ENCODE measurements at regions not wholly inside any gene's neighbourhood (a gene's known extent, or its start where the extent isn't known, plus 50 kb on each side); places are given as distances from the start of the nearest gene placed in this dataset.
A peak's percentile ranks its signal among the peaks of the same experiment; 100 is the strongest.
"Not testable (repeated sequence)": the region's sequence is repeated elsewhere in the genome, so short reads cannot be mapped to it uniquely, and the experiment has no call there.

DNA sequence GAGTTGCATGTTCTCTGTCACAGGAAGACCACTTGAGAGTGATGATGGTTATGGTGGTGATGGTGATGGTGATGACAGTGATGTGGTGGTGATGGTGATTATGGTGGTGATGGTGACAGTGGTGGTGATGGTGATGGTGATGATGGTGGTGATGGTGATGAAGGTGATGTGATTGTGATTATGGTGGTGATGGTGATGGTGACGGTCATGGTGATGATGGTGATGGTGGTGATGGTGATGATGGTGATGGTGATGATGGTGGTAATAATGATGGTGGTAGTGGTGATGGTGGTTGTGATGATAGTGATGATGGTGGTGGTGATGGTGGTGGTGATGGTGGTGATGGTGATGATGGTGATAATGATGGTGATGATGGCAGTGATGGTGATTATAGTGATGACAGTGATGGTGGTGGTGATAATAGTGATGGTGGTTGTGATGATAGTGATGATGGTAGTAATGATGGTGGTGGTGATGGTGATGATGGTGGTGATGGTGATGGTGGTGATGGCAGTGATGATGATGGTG, 93.7 kb downstream of the ASB1 start:
- DNase-seq (ENCODE audit: low read depth) = no peak

DNA sequence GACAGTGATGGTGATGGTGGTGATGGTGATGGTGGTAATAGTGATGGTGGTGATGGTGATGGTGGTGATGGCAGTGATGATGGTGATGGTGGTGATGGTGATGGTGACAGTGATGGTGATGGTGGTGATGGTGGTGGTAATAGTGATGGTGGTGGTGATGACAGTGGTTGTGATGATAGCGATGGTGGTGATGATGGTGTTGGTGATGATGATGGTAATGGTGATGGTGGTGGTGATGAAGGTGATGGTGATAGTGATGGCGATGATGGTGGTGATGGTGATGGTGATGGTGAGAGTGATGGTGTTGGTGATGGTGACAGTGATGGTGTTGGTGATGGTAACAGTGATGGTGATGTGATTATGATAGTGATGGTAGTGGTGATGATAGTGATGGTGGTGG, 94.3 kb downstream of the ASB1 start:
- no peak for DNase-seq (ENCODE audit: low read depth)

DNA sequence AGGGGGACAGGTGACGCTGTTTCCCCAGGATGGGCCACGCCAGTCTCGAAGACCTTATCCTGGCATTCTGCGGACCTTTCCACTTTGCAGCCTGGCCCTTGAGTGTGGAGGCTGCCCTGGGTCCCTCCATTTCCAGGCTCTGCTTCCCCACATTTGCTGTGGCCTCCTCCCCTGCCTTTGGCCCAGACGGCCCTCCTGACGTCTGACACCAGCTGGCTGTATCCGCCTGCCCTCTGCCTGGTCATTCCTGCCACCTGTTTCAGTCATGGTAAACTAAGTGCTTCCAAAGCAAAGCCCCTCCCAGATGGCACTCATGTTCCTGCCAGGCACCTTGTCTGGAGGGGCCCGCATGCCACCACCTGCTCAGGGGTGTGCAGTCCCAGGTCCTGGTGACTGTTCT, 95.1 kb downstream of the ASB1 start:
- peak; percentile 79 for DNase-seq (ENCODE audit: low read depth)

DNA sequence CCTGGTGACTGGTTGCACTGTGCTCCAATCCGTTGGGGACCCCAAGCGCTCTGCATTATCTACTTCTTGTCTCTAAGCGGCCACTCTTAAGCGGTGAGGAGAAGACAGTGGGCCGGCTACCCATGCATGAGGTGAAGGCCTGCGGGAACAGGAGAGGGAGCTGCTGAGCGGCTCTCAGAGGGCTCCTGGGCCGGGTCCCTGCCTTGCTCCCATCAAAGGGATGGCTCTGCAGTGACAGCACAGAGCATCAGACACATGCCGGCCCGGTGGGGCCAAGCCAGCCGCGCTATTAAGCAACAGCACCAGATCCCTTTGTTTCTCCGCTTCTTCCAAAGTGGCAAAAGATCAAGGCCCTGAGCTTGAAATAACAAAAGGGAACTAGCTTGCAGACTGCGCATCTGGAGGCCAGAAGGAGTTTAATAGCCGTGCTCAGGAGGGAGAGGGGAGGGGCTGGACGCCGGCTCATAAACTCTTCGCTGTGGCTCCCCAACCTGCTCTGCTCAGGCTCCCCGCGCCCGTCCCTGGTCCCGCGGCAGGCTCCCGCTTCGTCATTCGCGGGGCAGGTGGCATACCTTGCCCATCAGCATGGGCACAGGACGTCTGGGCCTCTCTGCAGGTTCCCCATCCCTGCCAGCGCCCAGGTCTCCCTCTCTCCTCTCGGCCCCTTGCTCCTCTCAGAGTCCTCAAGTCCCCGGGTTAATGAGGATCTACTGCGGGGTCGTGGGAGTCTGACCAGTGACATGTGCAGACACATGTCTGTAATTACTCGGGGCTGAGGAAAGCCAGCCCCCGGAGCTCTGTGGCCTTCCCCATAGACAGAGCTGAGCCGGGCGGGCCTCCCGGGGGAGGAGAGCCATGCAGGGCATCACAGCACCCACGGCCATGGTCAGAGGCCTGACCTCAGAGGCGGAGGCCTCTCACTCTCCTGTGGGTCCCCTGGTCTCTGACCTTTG, 96.7 kb downstream of the ASB1 start:
- DNase-seq (ENCODE audit: low read depth) = no peak

DNA sequence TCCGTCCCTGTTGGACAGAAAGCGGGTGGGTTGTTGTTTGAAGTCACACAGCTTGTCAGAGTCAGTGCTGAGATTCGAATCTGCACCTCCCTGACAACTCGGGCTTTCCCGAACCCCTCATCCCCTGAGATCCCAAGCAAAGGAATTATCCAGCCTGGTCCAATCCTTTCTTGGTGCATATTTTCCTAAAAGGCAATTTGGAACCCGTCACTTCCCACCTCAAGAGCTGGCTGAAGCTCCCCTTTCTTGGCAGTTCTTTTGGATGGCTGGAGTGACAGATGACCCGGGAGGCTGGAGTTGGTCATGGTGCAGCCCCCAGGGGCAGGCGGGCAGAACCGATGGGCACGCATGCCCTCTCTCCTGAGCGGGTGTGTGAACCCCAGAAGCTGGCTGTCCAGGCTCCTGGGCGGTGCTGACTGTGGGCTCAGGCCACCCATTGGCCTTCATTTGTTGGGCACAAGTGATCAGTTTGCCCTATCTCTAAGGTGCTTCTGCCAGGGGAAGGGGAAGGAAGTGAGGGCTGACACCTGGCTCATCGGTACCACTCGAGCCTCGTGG, 97.8 kb downstream of the ASB1 start:
- DNase-seq (ENCODE audit: low read depth) = no peak

DNA sequence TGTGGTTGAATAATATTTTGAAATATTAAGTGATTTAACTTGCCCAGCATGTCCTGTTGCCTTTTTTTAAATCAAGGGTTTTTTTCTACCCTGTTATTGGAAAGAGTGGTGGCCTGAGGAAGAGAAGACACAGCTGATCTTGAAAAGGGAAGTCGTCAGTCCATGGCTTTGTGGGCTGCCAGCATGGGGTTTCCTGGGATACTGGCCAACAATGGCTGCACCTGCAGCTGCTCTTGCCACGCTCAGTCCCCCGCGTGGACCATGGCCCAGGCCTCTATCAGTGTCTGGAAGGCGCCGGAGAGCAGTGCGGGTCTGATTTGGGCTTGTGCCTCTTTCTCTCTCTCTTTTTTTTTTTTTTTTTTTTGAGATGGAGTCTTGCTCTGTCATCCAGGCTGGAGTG, 99.3 kb downstream of the ASB1 start:
- DNase-seq (ENCODE audit: low read depth) = peak; percentile 86

DNA sequence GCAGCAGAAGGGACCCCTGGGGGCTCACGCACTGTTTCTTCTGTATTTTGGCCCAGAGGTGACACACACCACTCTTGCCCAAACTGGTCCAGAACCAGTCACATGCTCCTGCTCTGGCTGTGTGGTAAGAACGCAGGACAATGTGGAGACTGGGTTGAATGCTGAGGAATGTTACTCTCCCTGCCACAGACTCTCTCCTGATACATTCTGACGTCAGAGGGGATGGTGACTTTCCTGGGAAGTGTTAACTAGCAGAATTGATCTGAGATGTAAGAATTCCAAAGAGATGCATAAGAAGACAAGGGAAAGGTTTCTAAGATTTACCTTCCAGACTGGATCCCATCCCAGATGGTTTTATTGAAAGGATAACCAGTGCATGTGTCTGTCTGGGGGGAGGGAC, 100.8 kb downstream of the ASB1 start:
- DNase-seq (ENCODE audit: low read depth) = no peak

DNA sequence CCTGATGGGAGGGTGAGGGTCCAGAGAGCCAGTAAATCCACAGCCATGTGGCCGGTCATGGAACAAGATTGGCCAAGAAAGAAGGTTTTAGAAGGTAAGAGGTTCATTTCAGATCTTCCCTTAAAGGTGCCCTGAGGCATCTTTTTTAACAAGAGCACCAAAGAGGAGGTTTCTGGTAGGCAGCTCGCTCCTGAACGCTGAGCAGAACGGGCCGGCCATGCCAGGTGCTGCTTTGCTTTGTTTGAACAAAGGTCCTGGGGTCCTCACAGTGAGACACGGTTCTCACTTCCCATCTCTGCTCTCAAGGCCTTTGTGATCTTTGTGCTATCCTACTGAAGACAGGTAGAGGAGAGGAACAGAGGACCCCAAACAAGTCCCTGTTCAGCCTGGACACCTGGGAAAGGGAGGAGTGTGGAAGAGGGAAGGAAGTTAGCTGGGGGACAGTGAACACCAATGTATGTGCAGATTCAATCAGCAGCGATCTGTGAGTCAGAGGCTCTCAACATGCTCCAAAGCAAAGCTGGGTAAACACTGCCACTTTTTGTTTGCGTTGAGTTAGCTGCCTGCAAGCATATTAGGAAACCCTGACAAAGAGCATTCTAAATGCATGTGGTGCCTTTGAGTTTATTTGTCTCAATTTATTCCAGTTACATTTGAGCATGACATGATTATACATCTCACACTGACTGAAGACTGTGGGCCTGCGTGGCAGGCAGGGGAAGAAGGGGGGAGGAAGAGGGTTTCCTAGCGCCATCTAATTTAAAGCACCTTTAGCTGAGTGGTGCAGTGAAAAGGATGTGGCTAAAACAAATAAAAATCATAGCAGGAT, 102.4 kb downstream of the ASB1 start:
- DNase-seq (ENCODE audit: low read depth) = no peak

DNA sequence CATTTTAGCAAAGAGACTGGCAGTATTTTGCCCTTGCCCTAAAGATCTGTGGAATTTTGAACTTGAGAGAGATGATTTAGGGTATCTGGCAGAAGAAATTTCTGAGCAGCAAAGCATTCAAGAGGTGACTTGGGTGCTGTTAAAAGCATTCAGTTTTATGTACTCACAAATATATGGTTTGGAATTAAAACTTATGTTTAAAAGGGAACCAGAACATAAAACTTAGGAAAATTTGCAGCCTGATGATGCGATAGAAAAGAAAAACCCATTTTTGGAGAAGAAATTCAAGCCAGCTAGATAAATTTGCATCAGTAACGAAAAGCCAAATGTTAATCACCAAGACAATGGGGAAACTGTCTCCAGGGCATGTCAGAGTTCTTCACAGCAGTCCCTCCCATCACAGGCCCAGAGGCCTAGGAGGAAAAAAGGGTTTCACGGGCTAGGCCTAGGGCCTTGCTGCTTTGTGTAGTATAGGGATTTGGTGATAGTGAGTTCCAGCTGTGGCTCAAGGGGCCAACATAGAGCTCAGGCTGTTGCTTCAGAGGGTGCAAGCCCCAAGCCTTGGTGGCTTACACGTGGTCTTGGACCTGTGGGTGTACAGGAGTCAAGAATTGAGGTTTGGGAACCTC, 104.4 kb downstream of the ASB1 start:
- not testable (repeated sequence) for DNase-seq (ENCODE audit: low read depth)

DNA sequence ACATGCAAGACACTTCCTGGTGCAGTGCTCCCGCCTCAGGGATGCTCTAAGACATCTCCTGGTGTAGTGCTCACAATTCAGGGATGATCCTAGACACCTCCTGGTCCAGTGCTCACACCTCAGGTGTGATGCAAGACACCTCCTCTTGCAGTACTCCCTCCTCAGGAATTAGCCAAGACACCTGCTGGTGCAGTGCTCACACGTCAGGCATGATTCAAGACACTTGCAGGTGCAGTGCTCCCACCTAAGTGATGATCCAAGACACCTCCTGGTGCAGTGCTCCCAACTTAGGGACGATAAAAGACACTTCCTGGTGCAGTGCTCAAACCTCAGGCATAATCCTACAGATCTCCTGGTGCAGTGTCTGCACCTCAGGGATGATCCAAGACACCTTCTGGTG, 117.0 kb downstream of the ASB1 start:
- DNase-seq (ENCODE audit: low read depth) = not testable (repeated sequence)

DNA sequence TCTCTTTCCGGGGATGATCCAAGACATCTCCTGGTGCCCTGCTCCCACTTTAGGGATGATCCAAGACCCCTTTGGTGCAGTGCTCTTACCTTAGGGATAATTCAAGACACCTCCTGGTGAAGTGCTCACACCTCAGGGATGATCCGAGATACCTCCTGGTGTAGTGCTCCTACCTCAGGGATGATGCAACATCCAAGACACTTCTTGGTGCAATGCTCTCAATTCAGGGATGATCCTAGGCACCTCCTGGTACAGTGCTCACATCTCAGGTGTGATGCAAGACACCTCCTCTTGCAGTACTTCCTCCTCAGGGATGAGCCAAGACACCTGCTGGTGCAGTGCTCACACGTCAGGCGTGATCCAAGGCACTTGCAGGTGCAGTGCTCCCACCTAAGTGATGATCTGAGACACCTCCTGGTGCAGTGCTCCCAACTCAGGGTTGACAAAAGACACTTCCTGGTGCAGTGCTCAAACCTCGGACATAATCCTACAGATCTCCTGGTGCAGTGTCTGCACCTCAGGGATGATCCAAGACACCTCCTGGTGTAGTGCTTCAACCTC, 122.3 kb downstream of the ASB1 start:
- DNase-seq (ENCODE audit: low read depth) = no peak

DNA sequence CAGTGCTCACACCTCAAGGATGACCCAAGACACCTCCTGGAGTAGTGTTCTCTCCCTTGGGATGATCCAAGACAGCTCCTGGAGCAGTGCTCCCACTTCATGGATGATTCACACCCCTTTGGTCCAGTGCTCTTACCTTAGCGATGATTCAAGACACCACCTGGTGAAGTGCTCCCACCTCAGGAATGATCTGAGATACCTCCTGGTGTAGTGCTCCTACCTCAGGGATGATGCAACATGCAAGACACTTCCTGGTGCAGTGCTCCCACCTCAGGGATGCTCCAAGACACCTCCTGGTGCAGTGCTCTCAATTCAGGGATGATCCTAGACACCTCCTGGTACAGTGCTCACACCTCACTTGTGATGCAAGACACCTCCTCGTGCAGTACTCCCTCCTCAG, 123.1 kb downstream of the ASB1 start:
- DNase-seq (ENCODE audit: low read depth) = no peak

DNA sequence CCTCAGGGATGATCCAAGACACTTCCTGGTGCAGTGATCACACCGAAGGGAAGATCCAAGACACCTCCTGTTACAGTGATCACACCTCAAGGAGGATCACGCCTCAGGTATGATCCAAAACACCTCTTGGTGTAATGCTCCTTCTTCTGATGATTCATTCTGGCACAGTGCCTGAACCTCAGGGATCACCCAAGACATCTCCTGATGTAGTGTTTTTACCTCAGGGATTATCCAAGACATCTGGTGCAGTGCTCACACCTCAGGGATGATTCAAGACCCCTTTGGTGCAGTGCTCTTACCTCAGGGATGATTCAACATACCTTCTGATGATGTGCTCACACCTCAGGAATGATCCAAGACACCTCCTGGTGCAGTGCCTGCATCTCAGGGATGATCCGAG, 124.4 kb downstream of the ASB1 start:
- no peak for DNase-seq (ENCODE audit: low read depth)

DNA sequence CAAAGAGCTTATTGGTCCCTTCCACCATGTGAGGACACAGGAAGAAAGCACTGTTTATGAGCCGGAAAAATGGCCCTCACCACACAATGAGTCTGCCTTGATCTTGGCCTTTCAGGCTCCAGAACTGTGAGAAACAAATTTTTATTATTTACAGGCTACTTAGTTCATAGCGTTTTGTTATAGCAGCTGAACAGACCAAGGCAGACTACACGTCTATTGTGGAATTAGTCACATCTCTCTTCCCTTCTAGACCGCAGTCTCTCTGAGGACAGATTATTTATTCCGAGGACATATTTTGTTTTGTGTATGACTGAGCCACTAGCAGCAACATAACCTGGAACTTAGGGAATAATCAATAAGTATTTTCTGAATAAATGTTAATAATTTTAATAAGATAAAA, 125.5 kb downstream of the ASB1 start:
- no peak for DNase-seq (ENCODE audit: low read depth)

DNA sequence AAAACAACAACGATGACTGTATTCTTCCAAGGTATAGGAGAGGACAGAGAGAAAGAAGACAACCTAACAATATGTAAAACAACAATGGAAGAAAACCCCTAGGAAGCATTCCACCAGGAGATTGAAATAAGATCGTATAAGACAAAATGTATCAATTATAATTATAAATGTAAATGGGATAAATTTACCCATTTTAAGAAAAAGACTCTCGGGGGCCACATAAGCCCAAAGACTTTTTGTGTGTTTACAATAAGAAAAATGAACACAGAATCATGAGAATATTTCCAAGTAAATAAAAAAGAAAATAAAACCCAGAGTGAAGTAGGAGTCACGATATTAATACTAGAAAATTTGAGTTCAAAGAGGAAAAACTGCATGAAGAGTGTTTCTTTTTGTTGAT, 126.4 kb downstream of the ASB1 start:
- DNase-seq (ENCODE audit: low read depth) = no peak

DNA sequence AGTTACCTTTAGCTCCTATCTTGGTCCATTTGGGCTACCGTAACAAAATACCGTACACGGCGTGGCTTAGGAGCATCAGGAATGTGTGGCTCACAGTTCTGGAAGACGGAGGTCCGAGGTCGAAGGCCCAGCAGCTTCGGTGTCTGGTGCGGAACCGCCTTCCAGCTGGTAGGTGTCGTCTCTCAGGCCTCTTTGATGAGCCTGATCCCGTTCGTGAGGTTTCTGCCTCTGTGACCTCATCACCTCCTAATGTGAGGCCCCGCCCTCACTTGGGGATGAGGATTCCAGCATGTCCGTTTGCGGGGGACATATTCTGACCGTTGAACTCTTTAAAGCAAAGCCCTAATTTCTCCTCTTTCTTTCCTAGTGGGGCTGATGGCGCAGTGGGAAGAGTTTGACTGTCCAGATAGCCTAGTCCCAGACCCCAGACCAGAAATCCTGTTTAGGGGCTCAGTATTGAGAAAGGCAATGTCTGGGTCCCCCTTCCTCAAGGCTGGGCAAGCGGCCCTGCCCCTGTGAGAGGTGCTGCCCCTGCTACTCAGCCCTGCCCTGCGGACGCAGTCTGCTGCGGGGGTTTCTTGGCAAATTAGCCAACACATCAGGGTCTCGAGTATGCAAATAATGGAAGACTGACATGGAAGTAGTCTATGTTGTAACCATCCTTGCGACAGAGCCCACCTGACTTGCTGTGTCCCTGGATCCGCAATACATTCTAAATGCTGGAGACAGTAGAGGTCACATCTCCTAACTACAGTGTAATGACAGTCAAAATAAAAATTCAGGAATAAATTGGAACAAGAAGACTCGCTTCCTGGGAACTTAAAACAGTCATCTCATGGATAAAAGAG, 128.0 kb downstream of the ASB1 start:
- DNase-seq (ENCODE audit: low read depth) = no peak

DNA sequence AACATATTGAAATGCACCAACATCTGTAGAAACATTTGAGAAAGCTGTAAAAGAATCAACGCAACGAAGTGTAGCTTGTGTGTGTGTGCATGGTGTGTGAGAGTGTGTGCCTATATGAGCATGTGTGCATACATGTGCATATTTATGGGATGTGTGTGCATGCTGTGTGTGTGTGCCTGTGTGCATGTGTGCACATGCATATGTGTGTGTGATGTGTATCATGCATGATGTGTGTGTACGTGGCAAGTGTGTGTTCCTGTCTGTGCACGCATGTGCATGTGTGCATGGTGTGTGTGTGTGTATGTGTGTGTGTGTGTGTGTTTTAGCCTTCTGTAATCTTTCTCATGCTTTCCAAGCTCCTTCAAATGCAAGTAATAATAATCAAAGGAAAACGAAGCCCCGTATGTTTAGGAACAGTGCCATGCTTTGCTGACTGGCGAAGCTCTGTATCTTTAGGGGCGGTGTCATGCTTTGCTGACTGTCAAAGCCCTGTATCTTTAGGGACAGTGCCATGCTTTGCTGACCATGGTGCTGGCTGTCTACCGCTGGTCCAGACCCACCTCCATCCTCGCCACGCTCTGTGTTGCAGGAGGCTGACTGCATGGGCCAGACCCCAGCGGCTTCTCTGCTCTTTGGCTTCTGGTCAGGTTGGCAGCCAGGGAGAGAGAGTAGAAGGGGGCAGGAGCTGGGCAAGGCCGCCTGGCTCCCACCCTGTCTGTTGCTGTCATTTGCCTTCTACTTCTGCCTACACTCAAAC, 129.2 kb downstream of the ASB1 start:
- DNase-seq (ENCODE audit: low read depth) = no peak

DNA sequence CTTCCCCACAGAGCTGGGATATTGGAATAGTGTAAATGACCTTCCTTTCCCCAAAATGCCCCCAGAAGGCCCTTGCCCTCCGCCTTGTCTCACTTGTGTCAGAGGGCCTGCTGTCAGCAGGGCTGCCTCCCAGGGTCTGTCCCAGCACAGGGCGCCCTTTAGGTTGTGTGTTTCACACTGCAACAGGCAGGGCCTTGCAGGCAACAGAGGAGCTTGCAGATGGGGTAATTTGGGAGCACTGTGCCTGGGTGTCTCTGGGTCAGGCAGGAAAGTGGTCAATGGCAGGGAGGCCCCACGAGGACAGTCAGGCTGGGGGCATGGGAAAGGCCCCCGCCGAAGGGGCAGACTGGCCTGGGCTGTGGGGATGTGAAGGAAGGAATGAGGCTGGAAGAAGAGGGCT, 130.7 kb downstream of the ASB1 start:
- DNase-seq (ENCODE audit: low read depth) = no peak

DNA sequence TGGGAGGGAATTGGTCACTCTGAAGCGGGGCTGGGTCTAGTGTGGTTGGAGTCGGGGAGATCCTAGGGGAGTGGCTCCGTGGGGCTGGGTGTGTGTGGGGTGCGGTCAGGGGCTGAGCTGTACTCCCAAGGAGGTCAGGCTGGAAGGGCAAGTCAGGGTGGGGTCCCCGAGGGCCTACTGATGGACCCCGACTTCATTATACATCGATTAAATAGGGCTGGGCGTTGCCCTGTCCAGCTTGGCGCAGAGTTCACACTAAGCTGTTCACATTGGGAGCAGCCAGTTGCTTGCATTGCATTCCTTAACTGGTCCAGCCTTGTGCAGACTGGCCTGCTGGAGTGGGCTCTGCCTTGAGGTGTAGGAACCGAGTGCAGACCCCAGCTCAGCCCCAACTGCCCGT, 131.2 kb downstream of the ASB1 start:
- DNase-seq (ENCODE audit: low read depth) = no peak

All from myocyte (in vitro differentiated cells).